ENCODE measurements at regions not wholly inside any gene's neighbourhood (a gene's known extent, or its start where the extent isn't known, plus 50 kb on each side); places are given as distances from the start of the nearest gene placed in this dataset.
A peak's percentile ranks its signal among the peaks of the same experiment; 100 is the strongest.
"Not testable (repeated sequence)": the region's sequence is repeated elsewhere in the genome, so short reads cannot be mapped to it uniquely, and the experiment has no call there.

DNA sequence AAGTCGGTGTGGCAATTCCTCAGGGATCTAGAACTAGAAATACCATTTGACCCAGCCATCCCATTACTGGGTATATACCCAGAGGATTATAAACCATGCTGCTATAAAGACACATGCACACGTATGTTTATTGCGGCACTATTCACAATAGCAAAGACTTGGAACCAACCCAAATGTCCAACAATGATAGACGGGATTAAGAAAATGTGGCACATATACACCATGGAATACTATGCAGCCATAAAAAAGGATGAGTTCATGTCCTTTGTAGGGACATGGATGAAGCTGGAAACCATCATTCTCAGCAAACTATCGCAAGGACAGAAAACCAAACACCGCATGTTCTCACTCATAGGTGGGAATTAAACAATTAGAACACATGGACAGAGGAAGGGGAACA is 80.6 kb upstream of the ST3GAL5 start:
- H3K27ac Mint-ChIP-seq; H3K27me3 Mint-ChIP-seq (ENCODE audit: low read depth in 3 of 3); DNase-seq; H3K4me3 Mint-ChIP-seq; H3K36me3 Mint-ChIP-seq; H3K9me3 Mint-ChIP-seq; H3K4me1 Mint-ChIP-seq: not testable (repeated sequence)

DNA sequence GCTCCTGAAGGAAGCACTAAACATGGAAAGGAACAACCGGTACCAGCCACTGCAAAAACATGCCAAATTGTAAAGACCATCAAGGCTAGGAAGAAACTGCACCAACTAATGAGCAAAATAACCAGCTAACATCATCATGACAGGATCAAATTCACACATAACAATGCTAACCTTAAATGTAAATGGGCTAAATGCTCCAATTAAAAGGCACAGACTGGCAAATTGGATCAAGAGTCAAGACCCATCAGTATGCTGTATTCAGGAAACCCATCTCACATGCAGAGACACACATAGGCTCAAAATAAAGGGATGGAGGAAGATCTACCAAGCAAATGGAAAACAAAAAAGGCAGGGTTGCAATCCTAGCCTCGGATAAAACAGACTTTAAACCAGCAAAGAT is 77.0 kb upstream of the ST3GAL5 start:
- not testable (repeated sequence) for H3K9me3 Mint-ChIP-seq; H3K4me3 Mint-ChIP-seq; DNase-seq; H3K27ac Mint-ChIP-seq; H3K27me3 Mint-ChIP-seq (ENCODE audit: low read depth in 3 of 3); H3K4me1 Mint-ChIP-seq; H3K36me3 Mint-ChIP-seq

- H3K36me3 Mint-ChIP-seq; H3K9me3 Mint-ChIP-seq; H3K27me3 Mint-ChIP-seq (ENCODE audit: low read depth in 3 of 3); H3K27ac Mint-ChIP-seq; DNase-seq; H3K4me1 Mint-ChIP-seq; H3K4me3 Mint-ChIP-seq: not testable (repeated sequence)
Measured at GRCh38 chr2:85963747-85964418, 75.1 kb upstream of the ST3GAL5 start.

- Mint-ChIP-seq H3K9me3 (no peaks in the 10 kb centered on the region), H3K36me3 (no peaks in the 10 kb centered on the region), H3K4me1 (no peaks in the 10 kb centered on the region), H3K27ac (no peak overlapping the region), H3K27me3 (ENCODE audit: low read depth in 3 of 3) (peaks cover 2 to 4% (median 2%) of the 10 kb centered on the region in 3 donors), H3K4me3 (no peak overlapping the region)
- DNase-seq = no peak
Measured at GRCh38 chr2:85963068-85963467, 74.3 kb upstream of the ST3GAL5 start.

DNA sequence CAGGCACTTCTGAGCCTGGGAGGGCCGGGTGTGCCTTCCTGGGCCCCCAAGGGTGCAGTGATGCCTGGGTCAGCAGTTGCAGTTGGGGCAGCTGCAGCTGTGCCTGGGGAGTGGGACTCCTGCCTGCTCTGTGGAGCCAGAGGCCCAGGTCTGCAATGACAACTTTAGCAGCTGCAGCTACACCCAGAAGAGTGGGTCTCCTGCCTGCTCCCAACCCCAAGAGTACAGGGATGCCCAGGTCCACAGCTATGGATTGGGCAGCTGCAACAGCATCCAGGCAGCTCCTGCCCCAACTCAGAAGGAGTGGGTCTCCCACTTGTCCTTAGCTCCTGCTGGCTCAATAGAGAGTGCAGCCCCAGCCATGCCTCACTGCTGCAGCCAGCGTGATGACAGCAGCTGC is 73.0 kb upstream of the ST3GAL5 start:
- Mint-ChIP-seq H3K4me1 (no peaks in the 10 kb centered on the region), H3K4me3 (no peak overlapping the region), H3K27ac (no peak overlapping the region), H3K9me3 (no peaks in the 10 kb centered on the region), H3K36me3 (no peaks in the 10 kb centered on the region), H3K27me3 (ENCODE audit: low read depth in 3 of 3) (peaks cover 1 to 2% (median 2%) of the 10 kb centered on the region in 3 donors)
- DNase-seq = no peak

GRCh38 chr2:85961053-85961452 is 72.3 kb upstream of the ST3GAL5 start:
- Mint-ChIP-seq H3K27me3 (ENCODE audit: low read depth in 3 of 3) (peaks cover 0 to 3% (median 2%) of the 10 kb centered on the region in 3 donors), H3K27ac (no peak overlapping the region), H3K9me3 (no peaks in the 10 kb centered on the region), H3K36me3 (no peaks in the 10 kb centered on the region), H3K4me1 (peaks cover 0 to 2% of the 10 kb centered on the region in 2 donors), H3K4me3 (no peak overlapping the region)
- no peak for DNase-seq

DNA sequence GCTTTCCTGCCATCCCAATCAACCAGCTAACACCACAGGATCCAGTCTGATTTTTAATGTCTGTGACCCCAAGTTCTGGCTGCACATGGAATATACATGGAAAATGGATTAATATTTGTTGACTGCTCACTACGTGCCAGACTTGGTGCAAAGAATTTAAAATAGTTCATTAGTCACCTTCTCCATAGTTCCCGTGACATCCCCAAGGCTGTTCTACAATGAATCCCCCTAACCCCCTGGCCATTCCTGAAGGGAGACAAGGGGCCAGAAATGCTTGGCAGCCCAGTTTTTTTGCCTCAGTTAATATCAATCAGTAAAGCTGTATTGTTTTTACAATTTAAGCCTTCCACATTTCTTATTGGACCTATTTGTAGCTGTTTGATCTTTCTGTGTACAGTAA is 71.0 kb upstream of the ST3GAL5 start:
- H3K4me1 Mint-ChIP-seq = peaks cover 0 to 2% of the 10 kb centered on the region in 2 donors
- peaks cover 0 to 3% (median 2%) of the 10 kb centered on the region in 3 donors for H3K27me3 Mint-ChIP-seq (ENCODE audit: low read depth in 3 of 3)
- no peaks in the 10 kb centered on the region for H3K36me3 Mint-ChIP-seq
- no peak for DNase-seq
- no peaks in the 10 kb centered on the region for H3K9me3 Mint-ChIP-seq
- H3K4me3 Mint-ChIP-seq = no peak overlapping the region
- H3K27ac Mint-ChIP-seq = no peak overlapping the region

- H3K27ac Mint-ChIP-seq = no peak overlapping the region
- no peak for DNase-seq
Measured at GRCh38 chr2:85959185-85959584, 70.4 kb upstream of the ST3GAL5 start.

DNA sequence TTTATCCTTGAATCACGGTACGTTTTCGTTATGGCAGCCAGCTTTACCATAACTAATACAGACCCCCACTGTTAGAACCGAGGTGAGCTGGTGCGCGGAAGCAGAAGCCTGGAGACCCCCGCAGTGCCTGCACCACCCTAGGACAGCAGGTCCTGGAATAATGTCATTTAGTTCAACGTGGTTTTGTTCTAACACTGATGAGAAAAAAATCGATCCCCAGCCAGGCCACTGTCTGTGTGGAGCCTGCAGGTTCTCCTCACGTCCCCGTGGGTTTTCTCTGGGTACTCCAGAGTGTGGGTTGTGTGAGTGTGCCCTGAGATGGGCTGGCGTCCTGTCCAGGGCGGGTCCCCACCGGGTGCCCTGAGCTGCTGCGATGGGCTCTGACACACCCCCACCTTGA is 69.9 kb upstream of the ST3GAL5 start:
- peaks cover 0 to 2% of the 10 kb centered on the region in 2 donors for H3K4me1 Mint-ChIP-seq
- no peaks in the 10 kb centered on the region for H3K36me3 Mint-ChIP-seq
- no peak overlapping the region for H3K4me3 Mint-ChIP-seq
- no peaks in the 10 kb centered on the region for H3K9me3 Mint-ChIP-seq
- no peak for DNase-seq
- peaks cover 0 to 3% (median 2%) of the 10 kb centered on the region in 3 donors for H3K27me3 Mint-ChIP-seq (ENCODE audit: low read depth in 3 of 3)
- H3K27ac Mint-ChIP-seq = no peak overlapping the region

More at GRCh38 chr2:85959185-85959584, 70.4 kb upstream of the ST3GAL5 start:
- Mint-ChIP-seq H3K4me1 (peaks cover 0 to 2% of the 10 kb centered on the region in 2 donors), H3K36me3 (no peaks in the 10 kb centered on the region), H3K9me3 (no peaks in the 10 kb centered on the region), H3K27me3 (ENCODE audit: low read depth in 3 of 3) (peaks cover 0 to 3% (median 2%) of the 10 kb centered on the region in 3 donors), H3K4me3 (no peak overlapping the region)

DNA sequence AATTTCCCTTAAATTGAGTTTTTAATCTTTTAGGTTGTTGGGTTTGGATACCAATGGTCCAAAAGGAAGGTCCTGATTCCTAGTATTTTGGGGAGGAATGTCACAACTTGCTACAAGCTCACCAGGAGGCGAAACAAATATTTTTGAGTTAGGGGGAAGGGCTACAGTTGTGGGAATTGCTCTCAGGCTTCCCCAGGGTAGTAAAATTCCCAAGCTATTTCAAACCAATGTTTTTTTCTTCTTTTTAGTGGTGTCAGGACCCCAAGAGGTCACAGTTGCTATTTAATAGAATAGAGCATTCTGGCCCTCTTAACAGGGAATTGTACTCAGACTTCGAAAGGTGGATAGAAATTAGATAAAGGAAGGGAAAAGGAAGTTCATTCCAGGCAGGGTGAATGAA is 68.5 kb upstream of the ST3GAL5 start:
- Mint-ChIP-seq H3K27ac (no peak overlapping the region), H3K9me3 (no peaks in the 10 kb centered on the region), H3K27me3 (ENCODE audit: low read depth in 3 of 3) (peaks cover 0 to 2% (median 0%) of the 10 kb centered on the region in 3 donors), H3K4me1 (peaks cover 0 to 2% of the 10 kb centered on the region in 2 donors), H3K4me3 (no peak overlapping the region), H3K36me3 (no peaks in the 10 kb centered on the region)
- no peak for DNase-seq

DNA sequence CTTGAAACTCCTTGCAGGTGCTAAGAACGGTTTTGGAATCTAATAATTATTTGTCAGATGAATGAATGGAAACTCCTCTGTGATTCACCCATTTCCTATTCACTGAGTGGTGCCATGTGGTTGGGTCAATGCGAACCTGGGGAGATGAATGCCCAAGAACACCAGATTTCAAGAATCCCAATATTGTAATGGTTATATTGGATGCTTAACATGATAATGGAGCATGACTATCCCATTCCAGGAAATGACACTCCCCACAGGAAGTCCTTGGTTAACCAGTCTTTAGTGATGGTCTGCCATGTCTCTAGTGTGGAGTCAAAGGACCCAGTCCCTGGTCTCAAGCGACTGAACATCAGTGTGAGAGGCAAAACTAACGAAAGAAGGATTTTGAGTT is 67.9 kb upstream of the ST3GAL5 start:
- H3K36me3 Mint-ChIP-seq = no peaks in the 10 kb centered on the region
- H3K4me3 Mint-ChIP-seq = no peak overlapping the region
- no peak for DNase-seq
- H3K27me3 Mint-ChIP-seq (ENCODE audit: low read depth in 3 of 3) = peaks cover 0 to 2% (median 0%) of the 10 kb centered on the region in 3 donors
- no peaks in the 10 kb centered on the region for H3K9me3 Mint-ChIP-seq
- no peak overlapping the region for H3K27ac Mint-ChIP-seq
- H3K4me1 Mint-ChIP-seq = peaks cover 0 to 2% of the 10 kb centered on the region in 2 donors

DNA sequence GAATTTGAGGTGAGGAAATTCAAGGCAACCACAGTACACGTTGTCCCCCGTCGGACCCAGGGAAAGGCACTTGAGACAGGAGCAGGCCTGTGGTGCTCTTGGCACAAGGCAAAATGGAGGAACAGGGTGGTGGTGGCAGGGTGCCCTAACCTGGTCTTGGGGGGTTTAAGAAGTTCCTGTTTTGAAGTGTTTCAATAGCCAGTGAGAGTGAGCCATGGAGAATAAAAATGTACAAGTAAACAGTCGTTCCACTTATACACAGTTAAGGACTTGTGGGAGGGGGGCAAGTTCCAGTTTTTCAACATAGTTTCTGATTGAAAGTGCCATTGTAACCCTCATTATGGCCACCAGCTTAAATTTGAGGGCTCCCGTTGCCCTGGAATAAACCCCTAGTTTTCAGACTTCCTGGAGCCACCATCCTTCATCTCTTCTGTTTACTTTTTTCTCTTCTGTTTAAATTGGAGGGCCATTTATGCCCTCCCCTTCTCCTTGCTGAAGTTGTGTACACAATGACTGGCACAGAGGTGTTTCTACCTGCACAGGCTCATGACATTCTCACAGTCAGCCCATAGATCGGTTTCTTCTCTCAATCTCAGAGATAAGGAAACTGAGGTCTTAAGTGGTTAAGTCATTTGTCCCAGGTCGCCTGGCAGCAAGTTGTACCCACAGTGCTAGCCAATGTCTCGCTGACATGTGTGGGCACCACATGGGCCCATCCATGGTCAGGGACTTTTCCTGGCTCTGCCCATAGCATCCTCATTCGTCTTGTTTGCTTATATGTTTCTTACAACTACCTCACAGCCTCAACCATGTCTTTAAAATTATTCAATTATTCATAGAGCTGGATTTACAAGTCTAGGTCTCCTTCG is 66.0 kb upstream of the ST3GAL5 start:
- H3K27ac Mint-ChIP-seq = no peak overlapping the region
- no peak for DNase-seq
- no peak overlapping the region for H3K4me3 Mint-ChIP-seq
- H3K36me3 Mint-ChIP-seq = no peaks in the 10 kb centered on the region
- H3K27me3 Mint-ChIP-seq (ENCODE audit: low read depth in 3 of 3) = peaks cover 0 to 4% (median 0%) of the 10 kb centered on the region in 3 donors
- peaks cover 0 to 2% of the 10 kb centered on the region in 2 donors for H3K4me1 Mint-ChIP-seq
- no peaks in the 10 kb centered on the region for H3K9me3 Mint-ChIP-seq

DNA sequence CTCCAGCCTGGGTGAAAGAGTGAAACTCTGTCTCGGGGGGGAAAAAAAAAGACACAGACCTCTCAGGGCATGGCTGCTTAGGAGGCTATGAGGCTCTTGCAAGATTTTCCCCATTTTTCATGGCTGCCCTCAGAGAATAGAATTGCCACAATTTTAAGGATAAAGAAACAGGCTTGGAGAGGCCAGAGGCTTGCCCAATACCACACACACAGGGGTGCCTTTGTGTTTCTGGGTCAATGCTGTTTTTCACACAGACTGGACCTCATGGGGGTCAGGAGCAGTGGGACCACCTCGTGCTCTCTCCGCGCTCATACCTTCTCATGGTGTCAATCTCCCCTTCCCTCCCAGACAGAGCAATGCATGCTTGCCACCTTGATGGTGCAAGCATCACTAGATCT is 65.4 kb upstream of the ST3GAL5 start:
- peaks cover 0 to 2% of the 10 kb centered on the region in 2 donors for H3K4me1 Mint-ChIP-seq
- peaks cover 0 to 5% (median 0%) of the 10 kb centered on the region in 3 donors for H3K27me3 Mint-ChIP-seq (ENCODE audit: low read depth in 3 of 3)
- no peak for DNase-seq
- H3K4me3 Mint-ChIP-seq = no peak overlapping the region
- H3K27ac Mint-ChIP-seq = no peak overlapping the region
- H3K9me3 Mint-ChIP-seq = no peaks in the 10 kb centered on the region
- no peaks in the 10 kb centered on the region for H3K36me3 Mint-ChIP-seq

DNA sequence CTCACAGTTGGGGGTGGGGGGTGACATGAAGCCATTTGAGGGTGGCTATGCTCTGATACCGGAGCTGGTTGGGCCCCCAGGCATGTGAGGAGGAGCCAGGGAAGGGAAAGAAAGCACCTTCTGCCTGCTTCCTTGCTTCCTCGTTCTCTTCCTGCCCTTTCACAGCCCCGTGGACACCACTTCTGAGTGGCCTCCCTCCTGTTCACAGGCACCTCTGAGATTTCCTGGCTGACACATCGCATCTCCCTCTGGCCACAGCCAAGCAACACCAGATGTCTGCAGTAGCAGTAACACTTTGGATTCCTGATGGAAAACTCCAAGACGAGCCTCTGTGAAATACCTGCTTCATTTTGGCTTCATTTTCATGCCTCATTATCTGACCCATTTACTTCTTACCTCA is 64.7 kb upstream of the ST3GAL5 start:
- Mint-ChIP-seq H3K9me3 (no peaks in the 10 kb centered on the region), H3K27me3 (ENCODE audit: low read depth in 3 of 3) (peaks cover 0 to 5% (median 0%) of the 10 kb centered on the region in 3 donors), H3K27ac (peak overlapping the region in 1 of 6 donors; percentile 43), H3K4me3 (no peak overlapping the region), H3K36me3 (no peaks in the 10 kb centered on the region), H3K4me1 (peaks cover 0 to 2% of the 10 kb centered on the region in 2 donors)
- no peak for DNase-seq
